HFFc6 (cell line): ENCODE measurements at regions not wholly inside any gene's neighbourhood (a gene's known extent, or its start where the extent isn't known, plus 50 kb on each side); places are given as distances from the start of the nearest gene placed in this dataset. TPM values are rescaled to one million over a fixed set of nuclear protein-coding genes. Genes with fewer than 3 reads are reported as not detected.

Experiments used
- DNase-seq: peaks from one replicate; pipeline ENCODE4 v3.0.0-alpha.2; 2018
- H3K27ac Mint-ChIP-seq: 2 replicates; pipeline ENCODE4 v1.8.0; 2020; ENCODE audit warnings: mild to moderate bottlenecking, mixed read lengths
- H3K27me3 Mint-ChIP-seq: 2 replicates; pipeline ENCODE4 v1.8.0; 2021; ENCODE audit warnings: mild to moderate bottlenecking, moderate library complexity, mixed read lengths; ENCODE audit not compliant: insufficient read depth
- H3K36me3 Mint-ChIP-seq: 2 replicates; pipeline ENCODE4 v1.8.0; 2021; ENCODE audit warnings: low read depth, mixed read lengths
- H3K4me1 Mint-ChIP-seq: 2 replicates; pipeline ENCODE4 v1.8.0; 2020; ENCODE audit warnings: low read depth, mixed read lengths
- H3K4me3 Mint-ChIP-seq: 2 replicates; pipeline ENCODE4 v1.8.0; 2020; ENCODE audit warnings: mild to moderate bottlenecking, moderate library complexity, mixed read lengths
- H3K9me3 Mint-ChIP-seq: 2 replicates; pipeline ENCODE4 v1.8.0; 2020; ENCODE audit warnings: mild to moderate bottlenecking, mixed read lengths
- microRNA-seq: library from miRNA; unstranded; fragments of <30 nt; microRNA quantifications from one replicate; pipeline ENCODE4, GENCODE V29; 2019
- TF ChIP-seq, protein P1 (sequence below): fragments of 200-600 bp; sonication (generic); IDR thresholded peaks from 2 replicates; pipeline ENCODE4 v1.5.0; 2021; ENCODE audit warnings: antibody characterized with exemption, mild to moderate bottlenecking

DNA sequence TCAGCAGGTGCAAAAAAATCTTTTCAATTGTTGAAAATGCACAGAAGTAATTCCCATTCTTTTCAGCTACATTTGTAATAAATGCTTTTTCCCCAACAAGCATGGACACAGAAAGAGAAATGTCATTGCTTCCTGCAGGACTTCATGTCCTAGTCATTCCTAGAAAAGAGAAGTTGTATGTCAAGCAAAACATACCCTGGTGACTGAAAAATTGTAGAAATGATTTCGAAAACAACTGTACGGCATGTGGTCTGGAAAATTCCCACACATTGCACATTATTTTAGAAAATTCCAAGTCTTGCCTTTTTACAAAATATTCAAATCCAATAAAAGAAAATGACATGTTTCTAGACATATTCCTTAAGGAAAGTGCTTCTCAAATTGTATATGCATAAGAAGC lies 50.4 kb upstream of the ALCAM start:
- Mint-ChIP-seq H3K4me3 (no peak overlapping the region), H3K36me3 (peaks cover 6% of the 10 kb centered on the region; the same call in 1 of the 2 replicates), H3K27me3 (no peaks in the 10 kb centered on the region), H3K4me1 (no peaks in the 10 kb centered on the region), H3K27ac (no peak overlapping the region), H3K9me3 (peaks cover 4% of the 10 kb centered on the region; the same call in 1 of the 2 replicates)
- no peak for DNase-seq
- TF ChIP-seq, protein P1, sequence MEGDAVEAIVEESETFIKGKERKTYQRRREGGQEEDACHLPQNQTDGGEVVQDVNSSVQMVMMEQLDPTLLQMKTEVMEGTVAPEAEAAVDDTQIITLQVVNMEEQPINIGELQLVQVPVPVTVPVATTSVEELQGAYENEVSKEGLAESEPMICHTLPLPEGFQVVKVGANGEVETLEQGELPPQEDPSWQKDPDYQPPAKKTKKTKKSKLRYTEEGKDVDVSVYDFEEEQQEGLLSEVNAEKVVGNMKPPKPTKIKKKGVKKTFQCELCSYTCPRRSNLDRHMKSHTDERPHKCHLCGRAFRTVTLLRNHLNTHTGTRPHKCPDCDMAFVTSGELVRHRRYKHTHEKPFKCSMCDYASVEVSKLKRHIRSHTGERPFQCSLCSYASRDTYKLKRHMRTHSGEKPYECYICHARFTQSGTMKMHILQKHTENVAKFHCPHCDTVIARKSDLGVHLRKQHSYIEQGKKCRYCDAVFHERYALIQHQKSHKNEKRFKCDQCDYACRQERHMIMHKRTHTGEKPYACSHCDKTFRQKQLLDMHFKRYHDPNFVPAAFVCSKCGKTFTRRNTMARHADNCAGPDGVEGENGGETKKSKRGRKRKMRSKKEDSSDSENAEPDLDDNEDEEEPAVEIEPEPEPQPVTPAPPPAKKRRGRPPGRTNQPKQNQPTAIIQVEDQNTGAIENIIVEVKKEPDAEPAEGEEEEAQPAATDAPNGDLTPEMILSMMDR: no peak

Small RNA genes in the stretch of these regions (microRNA-seq; reads per million reads assigned to microRNA genes)
- gene MIR548AB: not detected
